ENCODE measurements at regions not wholly inside any gene's neighbourhood (a gene's known extent, or its start where the extent isn't known, plus 50 kb on each side); places are given as distances from the start of the nearest gene placed in this dataset.

GRCh38 chr14:34030864-34031263 lies 80.0 kb upstream of the EGLN3 start:
- TF ChIP-seq CTCF (IDR thresholded peaks at IDR 0.05) (no peak), EZH2 (IDR thresholded peaks at IDR 0.05) (no peak), EZH2phosphoT487 (IDR thresholded peaks at IDR 0.05) (no peak)
